GM18868 (cell line): ENCODE measurements at regions not wholly inside any gene's neighbourhood (a gene's known extent, or its start where the extent isn't known, plus 50 kb on each side); places are given as distances from the start of the nearest gene placed in this dataset.

ENCODE experiments used
- ATAC-seq: cut with Tn5 transposase; IDR thresholded peaks from one replicate; pipeline ENCODE4 v1.9.1; 2021; ENCODE audit warnings: mild to moderate bottlenecking, moderate library complexity; ENCODE audit not compliant: unreplicated experiment

DNA sequence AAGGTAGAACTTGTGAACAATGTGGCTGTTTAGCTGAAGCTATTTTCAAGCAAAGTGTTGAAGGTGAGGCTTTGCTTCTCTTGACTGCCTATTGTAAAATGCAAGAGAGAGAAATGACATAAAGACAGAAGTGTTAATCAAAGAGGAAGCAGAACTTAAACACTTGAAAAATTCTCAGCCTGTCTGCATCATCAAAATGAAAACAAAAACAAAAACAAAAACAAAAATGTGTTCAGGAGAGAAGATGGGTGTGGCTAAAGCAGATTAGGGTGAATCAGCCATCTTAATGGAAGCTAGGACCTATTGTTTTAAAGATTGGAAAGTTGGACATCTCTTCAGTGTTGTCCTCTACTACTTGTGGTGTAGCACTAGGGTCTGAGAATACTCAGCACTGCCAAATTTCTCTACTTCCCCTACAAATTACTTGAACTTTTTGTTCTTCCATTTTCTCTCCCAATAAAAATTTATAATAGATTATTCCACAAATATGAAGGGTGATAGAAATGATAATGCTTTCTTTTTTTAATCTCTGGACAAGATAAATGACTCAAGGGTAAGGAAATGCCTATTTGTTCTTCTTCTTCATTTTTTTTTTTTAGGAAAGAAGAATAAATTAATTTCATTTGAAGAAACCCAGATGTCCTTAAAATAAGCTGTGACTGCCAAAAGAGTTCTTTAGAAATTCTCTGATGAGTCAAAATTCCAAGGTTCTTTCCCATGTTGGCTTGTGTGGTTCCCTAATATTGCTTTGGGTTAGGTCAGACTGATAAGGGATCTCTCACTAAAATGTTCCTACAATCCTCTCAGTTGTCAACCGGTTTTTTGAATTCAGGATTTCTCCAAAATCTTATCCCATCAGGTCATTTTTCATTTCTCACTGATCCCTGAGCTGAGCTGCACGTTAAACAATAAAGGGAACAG lies 571.2 kb upstream of the ZEB2 start:
- ATAC-seq = no peak

DNA sequence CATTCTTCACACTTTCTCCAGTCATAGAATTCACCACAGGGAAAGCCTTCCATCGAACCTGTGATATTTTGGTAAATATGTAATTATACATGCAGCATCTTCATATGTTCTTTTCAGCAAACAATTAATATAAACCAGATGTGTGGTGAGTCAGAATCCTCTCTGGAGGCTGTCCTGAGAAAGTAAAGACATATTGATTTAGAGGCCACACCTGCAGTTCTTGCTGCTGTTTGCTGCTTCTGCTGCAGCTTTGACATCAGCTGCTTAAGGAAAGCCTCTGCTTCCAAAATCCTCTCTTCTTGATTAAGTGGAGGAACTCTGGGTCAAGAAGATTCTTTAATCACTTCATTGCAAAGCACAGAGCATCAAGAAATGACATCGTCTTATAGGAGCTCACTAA lies 568.8 kb upstream of the ZEB2 start:
- no peak for ATAC-seq

DNA sequence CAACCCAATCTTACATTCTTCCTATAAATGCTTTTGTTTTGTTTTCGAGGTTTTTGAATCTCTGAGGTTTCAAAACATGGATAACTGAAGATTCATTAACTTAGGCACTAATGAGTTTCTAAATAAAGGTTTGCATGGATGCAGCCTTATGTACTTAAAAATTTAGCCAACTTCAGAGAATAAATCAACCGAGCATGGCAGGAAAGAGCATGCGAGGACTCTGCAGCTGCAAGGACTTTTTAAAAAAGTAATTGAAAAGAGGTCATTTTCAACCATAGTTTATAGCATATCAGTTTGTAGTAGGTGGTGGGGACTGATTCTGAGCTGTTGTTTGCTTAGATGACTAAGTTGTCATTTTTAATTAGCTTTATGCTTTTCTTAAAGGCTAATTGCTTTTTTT lies 567.0 kb upstream of the ZEB2 start:
- no peak for ATAC-seq

DNA sequence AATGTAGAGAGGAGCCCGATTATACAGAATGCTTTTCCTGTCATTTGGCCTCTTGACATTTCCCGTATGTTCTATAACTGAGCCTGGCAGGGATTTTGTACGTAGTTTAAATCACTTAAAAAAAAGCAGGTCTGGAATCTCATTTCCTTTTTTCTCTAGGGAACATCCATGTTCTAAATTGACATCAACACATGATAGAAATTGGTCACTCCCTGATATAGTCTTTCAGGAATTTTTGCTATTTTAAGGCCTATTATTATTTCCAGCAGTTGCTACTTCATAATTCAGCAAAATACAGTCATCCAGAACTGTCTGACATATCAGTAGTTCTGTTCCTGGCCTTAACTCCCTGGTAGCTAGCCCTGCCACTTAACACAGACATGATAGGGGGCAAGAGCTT lies 565.7 kb upstream of the ZEB2 start:
- ATAC-seq = no peak

DNA sequence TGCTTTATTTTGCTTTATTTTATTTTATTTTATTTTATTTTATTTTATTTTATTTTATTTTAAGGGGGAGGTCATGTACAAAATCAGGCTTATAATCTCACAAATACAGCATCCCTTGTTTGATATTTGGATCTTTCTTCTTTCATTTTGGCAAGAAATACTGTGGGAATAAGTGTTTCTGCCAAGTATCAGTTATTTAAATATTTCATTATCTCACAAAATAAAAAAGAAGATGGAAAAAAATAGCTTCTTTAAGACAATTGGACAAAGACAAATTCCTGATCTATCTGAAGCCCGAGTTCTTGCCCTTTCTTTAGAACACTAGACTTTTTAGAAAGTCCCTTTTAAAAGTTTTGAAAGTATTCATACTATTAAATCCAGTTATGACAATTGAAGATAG lies 560.5 kb upstream of the ZEB2 start:
- no peak for ATAC-seq

DNA sequence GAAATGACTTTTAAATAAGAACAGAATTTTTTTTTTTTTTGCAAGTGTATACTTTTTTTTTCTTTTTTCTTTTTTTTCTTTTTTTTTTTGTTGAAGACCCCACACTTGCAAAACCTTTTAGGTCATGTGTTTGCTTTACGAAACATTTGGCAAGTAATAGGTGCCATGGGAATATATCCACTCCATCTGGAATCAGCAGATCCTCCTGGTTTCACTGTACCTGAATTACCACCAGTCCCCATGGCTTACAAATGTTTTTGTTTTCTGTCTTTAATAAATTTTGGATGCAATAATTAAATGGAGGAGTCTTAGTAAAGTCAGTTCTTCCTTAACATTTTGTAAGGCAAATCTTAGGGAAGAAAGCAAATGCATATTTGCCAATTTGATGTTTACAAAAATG lies 559.7 kb upstream of the ZEB2 start:
- ATAC-seq = no peak

DNA sequence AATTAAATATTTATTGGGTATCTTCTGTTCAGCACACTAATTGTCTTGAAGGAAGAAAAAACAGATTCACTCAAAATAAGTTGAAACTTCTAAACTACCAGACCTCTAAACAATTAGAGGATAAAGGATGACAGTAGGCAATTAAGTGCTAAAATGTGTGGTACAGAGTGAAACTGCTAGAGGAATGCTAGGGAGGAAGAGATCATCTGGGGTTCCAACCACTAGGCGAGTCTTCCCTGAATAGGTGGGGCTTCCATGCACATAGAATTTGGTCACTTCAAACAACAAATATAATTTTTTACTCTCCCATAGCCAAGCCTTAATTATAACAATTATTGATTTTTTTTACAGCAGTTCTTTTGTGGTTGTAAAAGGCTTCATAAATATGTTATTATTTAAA lies 559.0 kb upstream of the ZEB2 start:
- no peak for ATAC-seq

DNA sequence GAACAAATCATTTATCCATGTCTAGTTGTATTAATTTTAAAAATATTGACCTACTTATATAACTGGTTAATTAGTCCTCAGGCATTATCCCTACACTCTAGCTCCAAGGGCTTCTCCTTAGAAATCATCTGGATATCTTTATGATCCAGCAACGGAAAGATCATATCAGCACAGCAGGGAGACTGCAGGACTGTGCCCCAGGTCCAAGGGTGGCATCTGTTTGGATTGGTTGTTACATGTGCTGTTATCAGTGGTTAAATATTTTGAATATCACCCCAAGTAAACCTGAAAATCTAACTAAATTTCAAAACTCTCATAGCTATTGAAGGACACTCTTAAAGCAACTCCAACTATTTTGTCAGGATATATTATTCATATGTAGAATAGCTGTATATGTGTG lies 556.2 kb upstream of the ZEB2 start:
- ATAC-seq = no peak

DNA sequence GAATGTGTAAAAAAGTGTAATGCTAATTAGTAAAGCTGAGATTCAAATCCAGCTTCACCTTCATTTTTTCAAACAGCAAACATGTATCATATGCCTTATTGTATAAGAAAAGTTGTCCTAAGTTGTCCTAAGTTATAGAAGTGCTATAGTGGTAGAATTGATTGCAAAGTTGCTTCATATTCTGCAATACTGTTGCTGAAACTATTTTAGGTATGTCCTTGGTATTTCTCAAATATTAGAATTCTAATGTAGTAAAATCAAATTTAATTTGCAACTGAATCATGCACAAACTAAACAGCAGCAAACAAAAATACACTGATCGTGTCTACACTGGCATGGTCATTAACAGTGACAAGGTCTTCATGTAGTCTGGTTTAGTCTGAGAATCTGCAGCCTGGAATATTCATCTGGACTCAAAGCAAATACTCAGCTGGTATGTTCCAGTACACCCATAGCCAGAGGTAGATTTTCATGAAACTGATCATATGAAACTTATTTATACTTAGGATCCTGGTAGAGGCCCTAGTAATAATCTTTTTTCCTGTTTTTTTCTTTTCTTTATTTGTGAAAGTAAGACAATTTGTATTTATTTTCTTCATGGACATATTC lies 555.6 kb upstream of the ZEB2 start:
- no peak for ATAC-seq

DNA sequence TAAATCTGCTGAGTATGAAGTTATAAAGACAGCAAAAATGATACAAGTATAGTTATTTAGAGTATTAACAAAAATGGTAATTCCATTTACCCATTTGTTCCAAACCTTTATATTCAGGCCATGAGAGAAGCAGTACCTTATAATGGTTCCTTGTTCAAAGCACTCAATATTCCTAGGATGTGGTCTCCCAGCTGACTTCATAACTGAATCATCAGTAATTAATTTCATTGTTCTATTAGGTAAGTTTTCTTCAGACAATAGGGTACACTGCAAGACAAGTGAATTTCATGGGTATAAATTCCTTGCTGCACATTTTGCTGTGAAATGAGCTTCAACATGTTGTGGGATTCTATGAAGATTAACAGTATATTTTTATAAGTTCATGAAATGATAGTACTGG lies 550.8 kb upstream of the ZEB2 start:
- ATAC-seq = no peak

DNA sequence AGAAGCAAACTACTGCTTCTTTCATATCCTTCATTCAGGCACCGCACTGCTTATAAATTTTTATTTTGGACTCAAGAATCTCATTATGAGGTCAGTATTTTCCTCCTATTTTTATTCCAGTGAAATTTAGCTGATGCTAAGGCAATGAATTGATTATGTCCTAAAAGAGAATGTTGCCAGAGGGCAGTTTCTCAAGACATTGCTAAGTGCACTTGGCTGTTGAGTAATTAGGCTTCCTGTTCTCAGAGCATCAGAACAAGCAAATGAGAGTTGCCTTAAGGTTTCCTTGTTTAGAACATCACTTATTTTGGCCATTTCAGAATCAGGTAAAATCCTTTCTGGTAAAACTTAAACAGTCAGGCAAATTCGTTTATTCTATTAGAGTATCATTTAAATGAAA lies 548.6 kb upstream of the ZEB2 start:
- ATAC-seq = no peak

DNA sequence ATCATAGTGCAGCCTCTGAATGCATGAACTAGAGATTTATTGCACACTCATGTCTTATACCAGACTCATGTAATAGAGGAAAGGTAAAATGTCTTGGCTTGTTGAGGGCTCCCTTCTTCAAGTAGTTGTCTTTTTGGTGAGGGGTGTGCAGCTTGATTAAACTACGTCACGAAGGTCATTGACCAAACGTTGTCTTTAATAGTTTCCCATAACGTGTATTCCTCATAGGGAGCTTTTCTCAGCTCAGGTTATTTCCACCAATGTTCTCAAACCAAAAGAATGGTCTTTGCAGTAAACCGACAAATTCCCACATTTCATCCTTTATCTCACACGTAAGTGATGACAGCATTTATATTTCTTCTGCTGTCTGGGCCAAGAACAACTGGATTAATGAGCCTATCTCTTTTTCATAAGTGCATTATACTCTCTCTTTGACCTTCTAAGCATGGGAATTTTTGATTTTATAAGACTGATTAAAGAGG lies 547.7 kb upstream of the ZEB2 start:
- no peak for ATAC-seq

DNA sequence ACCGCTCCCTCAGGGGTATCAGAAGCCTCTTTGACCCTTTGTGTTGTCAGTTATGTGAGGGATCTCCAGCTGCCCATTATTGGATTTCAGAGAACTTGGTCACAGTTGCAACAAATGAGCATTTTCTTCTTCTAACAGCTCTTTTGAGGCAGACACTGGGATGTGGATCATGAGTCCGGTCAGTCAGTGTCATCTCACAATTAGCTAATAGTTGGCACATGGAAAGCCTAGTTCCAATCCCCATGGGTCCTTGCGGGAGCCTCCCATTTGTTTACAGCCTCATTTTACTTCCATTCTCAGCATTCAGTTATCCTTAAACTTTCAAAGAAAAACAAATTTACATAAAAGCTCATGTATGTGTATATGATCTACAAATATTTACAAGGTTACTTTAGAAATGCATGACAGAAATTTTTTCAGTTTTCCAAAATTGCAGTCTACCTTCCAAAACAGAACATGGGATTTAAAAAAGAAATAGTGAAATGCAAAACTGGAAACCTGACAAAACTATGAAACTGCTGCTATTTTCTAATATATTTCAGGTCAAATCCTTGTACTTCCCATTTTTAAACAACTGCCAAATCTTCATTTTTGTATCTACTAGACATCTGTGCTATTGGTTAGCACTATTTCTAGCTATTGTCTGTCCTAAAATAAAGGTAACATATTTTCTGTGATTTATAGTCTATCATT lies 547.1 kb upstream of the ZEB2 start:
- ATAC-seq = no peak

DNA sequence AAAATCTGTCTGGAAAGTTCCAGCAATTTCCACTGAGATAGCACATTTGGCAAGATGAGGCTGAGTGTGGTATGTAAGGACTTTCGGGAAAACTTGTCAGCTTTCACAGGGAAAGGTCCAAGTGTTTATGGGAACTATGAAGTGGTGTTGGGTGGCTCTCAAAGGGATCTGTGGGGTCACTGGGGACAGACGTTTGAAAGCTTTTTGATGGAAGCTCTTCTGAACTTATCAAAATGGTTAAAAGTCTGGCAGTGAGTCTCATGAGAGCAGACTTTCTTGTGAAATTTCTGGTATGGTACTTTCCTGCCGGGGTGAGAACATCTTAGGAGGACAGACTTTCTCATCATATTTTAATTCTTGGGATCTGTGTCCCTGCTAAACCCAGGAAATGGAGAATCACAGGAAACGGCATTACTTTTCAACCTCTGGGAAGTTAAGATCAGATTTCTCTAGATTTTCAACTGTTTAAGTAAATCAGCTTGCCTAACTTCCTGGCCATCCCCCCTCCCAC lies 546.3 kb upstream of the ZEB2 start:
- ATAC-seq = no peak

DNA sequence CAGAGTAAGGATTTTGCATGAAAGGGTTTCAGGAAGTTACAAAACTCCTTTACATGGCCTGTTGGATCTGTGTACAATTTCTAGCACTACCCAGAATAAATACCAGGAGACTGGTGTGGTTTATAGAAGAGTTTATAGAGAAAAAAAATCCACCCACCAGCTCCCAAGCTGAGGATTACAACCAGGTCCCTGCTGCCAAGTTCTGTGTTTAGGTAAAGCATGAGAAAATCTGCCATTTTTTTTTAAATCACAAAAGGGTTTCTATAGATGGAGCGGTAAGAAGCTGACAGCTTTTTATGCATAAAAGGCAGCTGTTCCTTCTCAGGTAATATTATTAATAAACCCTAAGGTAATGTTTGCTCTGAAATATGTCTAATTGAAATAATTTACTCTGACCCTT lies 545.4 kb upstream of the ZEB2 start:
- ATAC-seq = no peak

DNA sequence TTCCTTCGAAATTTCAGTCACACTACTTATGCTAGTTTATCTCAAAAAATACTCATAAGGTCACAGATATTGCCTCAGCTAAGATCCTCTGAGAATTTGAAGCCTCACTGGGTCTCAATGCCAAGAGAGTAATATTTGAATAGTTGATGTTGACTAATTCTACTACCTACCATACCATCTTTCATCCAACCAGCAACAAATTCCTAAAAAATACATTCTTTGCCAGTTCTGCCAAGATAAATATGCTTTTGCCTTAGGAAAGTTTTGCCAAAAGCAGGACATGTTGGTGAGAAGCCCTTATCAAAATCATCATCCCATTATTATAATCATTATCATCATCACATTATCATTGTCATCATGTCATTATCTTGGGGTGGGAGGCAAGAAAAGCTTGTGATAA lies 544.6 kb upstream of the ZEB2 start:
- no peak for ATAC-seq

DNA sequence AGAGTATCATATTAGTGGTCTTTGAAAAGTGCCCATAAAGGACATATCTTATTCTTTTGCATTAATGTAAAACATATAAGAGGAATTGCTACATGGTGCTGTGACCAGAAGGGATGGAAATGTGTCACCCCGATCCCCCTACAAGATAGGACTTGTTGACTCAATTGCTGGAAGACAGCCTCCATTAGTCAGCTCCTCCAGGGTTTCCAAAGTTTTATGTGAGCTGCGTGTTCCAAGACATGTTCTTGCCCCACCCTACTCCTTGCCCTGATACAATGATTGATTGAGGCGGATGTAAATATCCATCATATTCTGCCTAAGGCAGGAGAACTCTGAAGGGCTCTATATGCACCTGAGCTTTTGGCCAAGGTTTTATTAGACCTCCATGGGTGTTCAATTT lies 541.0 kb upstream of the ZEB2 start:
- ATAC-seq = no peak

DNA sequence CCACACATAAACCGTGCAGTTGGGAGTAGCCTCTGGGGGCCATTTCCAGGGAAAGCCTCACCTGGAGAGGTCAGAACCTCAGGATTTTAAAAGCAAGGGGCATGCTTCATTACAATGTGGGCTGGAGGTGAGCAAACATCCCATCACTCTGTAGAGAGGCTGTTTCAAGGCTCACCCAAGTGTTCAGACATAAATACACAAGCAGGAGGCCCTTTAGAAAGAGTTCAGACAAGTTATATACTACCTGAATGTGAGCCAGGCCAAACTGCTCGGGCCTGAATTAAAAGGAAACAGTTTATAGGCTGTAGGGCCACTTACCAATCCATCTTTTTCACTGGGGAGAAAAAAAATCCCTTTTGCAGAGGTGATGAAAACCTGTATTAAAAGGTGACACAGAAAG lies 540.0 kb upstream of the ZEB2 start:
- no peak for ATAC-seq

DNA sequence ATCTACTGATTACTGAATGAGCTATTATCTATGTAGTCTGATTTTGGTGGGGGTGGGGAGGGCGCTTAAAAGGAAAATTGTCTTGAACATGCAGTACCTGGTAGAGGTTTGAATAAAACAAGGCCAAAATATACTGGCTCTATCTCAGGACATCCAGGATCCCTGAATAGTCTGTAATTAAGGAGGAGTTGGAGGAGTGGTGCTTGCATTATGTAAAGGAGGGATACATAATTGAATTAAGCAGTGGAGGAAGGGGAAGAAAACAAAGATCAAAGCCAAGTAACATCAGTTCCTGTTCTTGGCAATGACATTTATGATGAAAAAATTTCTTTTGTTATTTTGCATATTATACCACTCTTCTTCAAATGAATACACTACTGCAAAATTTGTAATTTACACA lies 539.4 kb upstream of the ZEB2 start:
- ATAC-seq = no peak

DNA sequence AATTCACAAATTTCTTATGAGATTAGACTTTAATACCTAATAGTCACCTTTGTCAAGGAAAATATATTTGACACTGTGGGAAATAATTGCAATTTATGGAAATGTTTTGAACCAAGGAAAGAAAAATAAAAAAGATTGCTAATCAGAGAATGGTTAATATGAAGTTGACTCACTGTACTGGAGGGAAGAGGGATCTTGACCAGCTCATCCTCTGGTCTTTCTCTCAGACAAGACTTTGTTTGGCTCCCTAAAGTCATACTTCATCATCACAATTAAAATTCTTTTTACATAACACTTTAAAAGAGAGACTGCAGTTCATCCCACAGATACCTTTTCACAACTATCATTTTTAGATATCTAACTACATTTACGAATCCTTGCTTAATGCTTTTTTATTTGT lies 538.5 kb upstream of the ZEB2 start:
- ATAC-seq = no peak

DNA sequence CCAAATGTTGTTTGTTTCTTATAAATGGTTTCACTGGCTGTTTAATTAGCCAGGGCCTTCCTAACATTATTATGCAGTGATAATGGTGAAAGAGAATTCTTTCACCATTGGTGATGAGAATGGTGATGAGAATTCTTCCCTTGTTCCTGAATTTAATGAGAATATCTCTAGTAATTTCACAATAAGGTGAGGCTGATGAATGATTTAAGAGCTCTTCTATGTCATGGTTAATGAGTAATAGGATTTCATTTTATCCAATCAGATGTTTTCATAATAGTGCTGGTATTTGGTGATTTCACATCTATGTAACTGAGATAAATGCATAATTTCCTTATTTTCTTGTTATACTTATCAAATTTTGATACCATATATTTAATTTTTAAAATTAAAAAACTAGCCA lies 535.7 kb upstream of the ZEB2 start:
- ATAC-seq = no peak

DNA sequence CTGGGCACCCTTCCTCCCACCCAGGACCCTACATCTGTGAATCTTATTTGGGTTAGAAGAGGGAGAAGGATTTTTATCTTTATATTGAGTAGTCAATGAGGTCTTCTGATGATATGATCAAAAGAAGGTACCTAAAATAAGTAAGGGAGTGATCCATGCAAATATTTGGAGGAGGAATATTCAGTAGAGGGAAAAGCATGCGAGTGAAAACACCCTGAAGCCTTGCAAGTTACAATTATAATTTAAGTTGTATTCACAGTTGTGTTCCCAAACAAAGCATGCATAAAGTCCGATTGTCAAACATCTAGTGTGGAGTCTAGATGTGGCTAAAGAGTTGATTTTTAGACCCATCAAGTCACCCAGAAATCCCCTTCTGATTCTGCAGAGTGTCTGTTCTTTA lies 530.2 kb upstream of the ZEB2 start:
- no peak for ATAC-seq
